ENCODE measurements at regions not wholly inside any gene's neighbourhood (a gene's known extent, or its start where the extent isn't known, plus 50 kb on each side); places are given as distances from the start of the nearest gene placed in this dataset.

GRCh38 chr2:22290909-22291473 is 1094.0 kb upstream of the KLHL29 start:
- no peak for DNase-seq

GRCh38 chr2:22301228-22301627 is 1083.8 kb upstream of the KLHL29 start:
- DNase-seq, result no peak

- DNase-seq, result no peak
These were observed 1058.7 kb upstream of the KLHL29 start for GRCh38 chr2:22326250-22326649.

GRCh38 chr2:22329211-22330154 is 1055.5 kb upstream of the KLHL29 start:
- DNase-seq, result no peak

GRCh38 chr2:22336414-22336813 is 1048.6 kb upstream of the KLHL29 start:
- DNase-seq, result no peak

GRCh38 chr2:22340716-22341115 is 1044.3 kb upstream of the KLHL29 start:
- DNase-seq, result no peak

GRCh38 chr2:22347306-22347705 is 1037.7 kb upstream of the KLHL29 start:
- DNase-seq, result no peak

GRCh38 chr2:22350621-22351020 is 1034.4 kb upstream of the KLHL29 start:
- DNase-seq, result no peak

- no peak for DNase-seq
These were observed 1029.1 kb upstream of the KLHL29 start for GRCh38 chr2:22355816-22356433.

- DNase-seq, result no peak
These were observed 1025.8 kb upstream of the KLHL29 start for GRCh38 chr2:22359071-22359672.

GRCh38 chr2:22360735-22361374 is 1024.1 kb upstream of the KLHL29 start:
- DNase-seq, result no peak

- DNase-seq, result no peak
These were observed 1023.4 kb upstream of the KLHL29 start for GRCh38 chr2:22361571-22361970.

GRCh38 chr2:22375096-22375495 is 1009.9 kb upstream of the KLHL29 start:
- DNase-seq, result no peak

GRCh38 chr2:22377268-22377667 is 1007.7 kb upstream of the KLHL29 start:
- DNase-seq, result no peak

GRCh38 chr2:22382479-22383169 is 1002.4 kb upstream of the KLHL29 start:
- no peak for DNase-seq

- DNase-seq, result no peak
These were observed 987.1 kb upstream of the KLHL29 start for GRCh38 chr2:22397847-22398246.

- DNase-seq, result no peak
These were observed 981.2 kb upstream of the KLHL29 start for GRCh38 chr2:22403748-22404147.

- no peak for DNase-seq
These were observed 978.4 kb upstream of the KLHL29 start for GRCh38 chr2:22406625-22407024.

- no peak for DNase-seq
These were observed 964.9 kb upstream of the KLHL29 start for GRCh38 chr2:22420076-22420475.

- DNase-seq, result no peak
These were observed 942.9 kb upstream of the KLHL29 start for GRCh38 chr2:22442051-22442450.

GRCh38 chr2:22444281-22444680 is 940.7 kb upstream of the KLHL29 start:
- DNase-seq, result no peak

GRCh38 chr2:22449696-22450095 is 935.3 kb upstream of the KLHL29 start:
- no peak for DNase-seq

Data from GF-D8 (cell line).